ENCODE measurements at regions not wholly inside any gene's neighbourhood (a gene's known extent, or its start where the extent isn't known, plus 50 kb on each side); places are given as distances from the start of the nearest gene placed in this dataset.
"Not testable (repeated sequence)": the region's sequence is repeated elsewhere in the genome, so short reads cannot be mapped to it uniquely, and the experiment has no call there.

DNA sequence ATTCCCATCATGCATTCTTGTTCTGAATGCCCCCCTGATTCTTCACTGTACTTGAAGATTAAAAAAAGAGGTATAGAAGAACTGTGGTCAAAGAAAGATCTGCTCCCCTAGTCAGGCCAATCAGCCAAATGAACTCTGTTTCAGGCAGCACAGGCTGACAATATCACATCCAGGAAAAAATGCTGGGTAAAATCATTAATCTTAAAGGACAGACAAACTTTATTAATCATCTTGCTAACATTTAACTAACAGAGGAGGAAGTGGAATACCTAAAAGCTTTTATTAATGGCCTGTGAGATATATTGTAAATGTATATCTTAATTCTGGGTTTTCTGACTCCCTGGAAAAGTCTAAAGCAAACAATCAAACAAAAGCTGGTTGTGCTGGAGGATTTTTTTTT lies 660.5 kb upstream of the PRMT6 start:
- Histone ChIP-seq H3K36me3 (no peaks in the 10 kb centered on the region), H3K4me1 (no peaks in the 10 kb centered on the region), H3K27ac (no peak overlapping the region), H3K27me3 (no peaks in the 10 kb centered on the region), H3K9me3 (no peaks in the 10 kb centered on the region), H3K4me3 (no peak overlapping the region)
- in situ Hi-C loops (cut with MboI; ENCODE audit: low sequenced_read_pairs in 4 of 4) (no loop called here), intact Hi-C loops (cut with DNase I; ENCODE audit: low total_unique reads) (no loop called here)
- TF ChIP-seq, protein P1, sequence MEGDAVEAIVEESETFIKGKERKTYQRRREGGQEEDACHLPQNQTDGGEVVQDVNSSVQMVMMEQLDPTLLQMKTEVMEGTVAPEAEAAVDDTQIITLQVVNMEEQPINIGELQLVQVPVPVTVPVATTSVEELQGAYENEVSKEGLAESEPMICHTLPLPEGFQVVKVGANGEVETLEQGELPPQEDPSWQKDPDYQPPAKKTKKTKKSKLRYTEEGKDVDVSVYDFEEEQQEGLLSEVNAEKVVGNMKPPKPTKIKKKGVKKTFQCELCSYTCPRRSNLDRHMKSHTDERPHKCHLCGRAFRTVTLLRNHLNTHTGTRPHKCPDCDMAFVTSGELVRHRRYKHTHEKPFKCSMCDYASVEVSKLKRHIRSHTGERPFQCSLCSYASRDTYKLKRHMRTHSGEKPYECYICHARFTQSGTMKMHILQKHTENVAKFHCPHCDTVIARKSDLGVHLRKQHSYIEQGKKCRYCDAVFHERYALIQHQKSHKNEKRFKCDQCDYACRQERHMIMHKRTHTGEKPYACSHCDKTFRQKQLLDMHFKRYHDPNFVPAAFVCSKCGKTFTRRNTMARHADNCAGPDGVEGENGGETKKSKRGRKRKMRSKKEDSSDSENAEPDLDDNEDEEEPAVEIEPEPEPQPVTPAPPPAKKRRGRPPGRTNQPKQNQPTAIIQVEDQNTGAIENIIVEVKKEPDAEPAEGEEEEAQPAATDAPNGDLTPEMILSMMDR (IDR thresholded peaks at IDR 0.05 in 4 of 5, conservative IDR thresholded peaks at IDR 0.05 in 1 of 5): no peak
- TF ChIP-seq POLR2A (IDR thresholded peaks at IDR 0.05): no peak
- no peak for DNase-seq
- ATAC-seq: no peak

DNA sequence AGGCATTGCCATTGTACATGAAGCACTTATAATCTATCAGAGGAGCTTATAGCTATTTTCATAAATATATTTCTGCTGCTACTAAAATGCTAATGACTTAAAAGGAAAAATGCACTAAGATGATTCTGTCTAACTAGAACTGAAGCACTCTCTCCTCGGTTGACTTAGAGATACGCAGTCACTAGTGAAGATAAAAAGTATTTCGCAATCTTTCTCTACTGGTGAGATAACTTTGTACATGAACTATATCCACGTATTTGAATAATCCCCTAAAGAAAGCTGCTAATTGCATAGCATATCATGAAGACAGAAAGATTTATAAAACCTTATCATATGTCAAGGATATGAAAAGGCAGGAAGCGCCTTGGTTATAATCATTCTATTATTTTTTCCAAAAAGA lies 658.1 kb upstream of the PRMT6 start:
- H3K4me3 ChIP-seq: no peak overlapping the region
- no peak overlapping the region for H3K27ac ChIP-seq
- ATAC-seq (no peak), DNase-seq (no peak)
- no peaks in the 10 kb centered on the region for H3K4me1 ChIP-seq
- no peak for TF ChIP-seq POLR2A (IDR thresholded peaks at IDR 0.05)
- TF ChIP-seq, protein P1 (IDR thresholded peaks at IDR 0.05 in 4 of 5, conservative IDR thresholded peaks at IDR 0.05 in 1 of 5): no peak
- intact Hi-C loops (cut with DNase I; ENCODE audit: low total_unique reads): no loop called here
- H3K9me3 ChIP-seq: no peaks in the 10 kb centered on the region
- H3K36me3 ChIP-seq: no peaks in the 10 kb centered on the region
- in situ Hi-C loops (cut with MboI; ENCODE audit: low sequenced_read_pairs in 4 of 4): no loop called here
- no peaks in the 10 kb centered on the region for H3K27me3 ChIP-seq

DNA sequence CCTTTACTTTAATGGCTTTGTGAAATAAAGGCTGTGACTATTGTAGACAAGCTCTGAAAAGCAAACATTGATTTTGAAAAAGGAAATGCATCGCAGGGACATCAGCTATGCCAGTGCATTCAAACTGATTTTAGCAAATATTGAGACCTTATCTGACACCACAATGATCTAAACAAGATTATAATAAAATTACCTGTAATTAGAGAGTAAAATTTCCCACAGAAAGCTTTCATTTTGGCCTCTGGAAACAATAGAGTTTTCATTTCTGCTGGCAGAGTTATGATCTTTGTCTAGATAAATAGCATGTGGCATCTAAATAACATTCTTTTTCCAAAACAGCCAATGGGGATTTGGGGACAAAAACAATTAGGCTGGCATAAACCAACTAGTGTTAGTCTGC lies 650.4 kb upstream of the PRMT6 start:
- DNase-seq: no peak
- intact Hi-C loops (cut with DNase I; ENCODE audit: low total_unique reads) (no loop called here), in situ Hi-C loops (cut with MboI; ENCODE audit: low sequenced_read_pairs in 4 of 4) (no loop called here)
- no peak for ATAC-seq
- no peaks in the 10 kb centered on the region for H3K4me1 ChIP-seq
- H3K9me3 ChIP-seq: no peaks in the 10 kb centered on the region
- H3K36me3 ChIP-seq: no peaks in the 10 kb centered on the region
- no peak overlapping the region for H3K27ac ChIP-seq
- no peak for TF ChIP-seq POLR2A (IDR thresholded peaks at IDR 0.05)
- TF ChIP-seq, protein P1 (IDR thresholded peaks at IDR 0.05 in 4 of 5, conservative IDR thresholded peaks at IDR 0.05 in 1 of 5): no peak
- H3K27me3 ChIP-seq: no peaks in the 10 kb centered on the region
- no peak overlapping the region for H3K4me3 ChIP-seq

DNA sequence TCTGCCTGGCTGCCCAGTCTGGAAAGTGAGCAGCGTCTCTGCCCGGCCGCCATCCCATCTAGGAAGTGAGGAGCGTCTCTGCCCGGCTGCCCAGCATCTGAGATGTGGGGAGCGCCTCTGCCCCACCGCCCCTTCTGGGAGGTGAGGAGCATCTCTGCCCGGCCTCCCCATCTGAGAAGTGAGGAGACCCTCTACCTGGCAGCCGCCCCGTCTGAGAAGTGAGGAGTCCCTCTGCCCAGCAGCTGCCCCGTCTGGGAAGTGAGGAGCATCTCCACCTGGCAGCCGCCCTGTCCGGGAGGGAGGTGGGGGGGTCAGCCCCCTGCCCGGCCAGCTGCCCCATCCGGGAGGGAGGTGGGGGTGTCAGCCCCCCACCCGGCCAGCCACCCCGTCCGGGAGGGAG lies 644.2 kb upstream of the PRMT6 start:
- H3K27ac ChIP-seq; intact Hi-C loops (cut with DNase I; ENCODE audit: low total_unique reads); H3K4me3 ChIP-seq; H3K9me3 ChIP-seq; ATAC-seq; DNase-seq; H3K36me3 ChIP-seq; H3K4me1 ChIP-seq; in situ Hi-C loops (cut with MboI; ENCODE audit: low sequenced_read_pairs in 4 of 4); H3K27me3 ChIP-seq: not testable (repeated sequence)

DNA sequence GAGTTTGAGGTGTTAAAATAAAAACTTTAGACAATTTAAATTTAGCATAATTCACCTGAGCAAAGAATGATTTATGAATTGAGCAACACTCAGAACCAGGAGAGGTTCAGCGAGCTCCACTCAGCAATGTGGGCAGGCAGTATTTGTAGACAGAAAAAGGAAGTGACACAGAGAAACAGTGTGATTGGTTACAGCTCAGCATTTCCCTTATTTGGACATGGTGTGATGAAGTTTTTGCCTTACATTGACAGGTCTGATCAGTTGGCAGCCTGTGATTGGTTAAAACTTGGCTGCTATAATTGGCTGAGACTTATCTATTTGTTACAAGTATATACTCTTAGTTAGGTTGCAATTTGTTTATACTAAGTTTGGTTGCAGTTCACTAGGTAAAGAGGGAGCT lies 621.2 kb upstream of the PRMT6 start:
- no peak for TF ChIP-seq POLR2A (IDR thresholded peaks at IDR 0.05)
- TF ChIP-seq, protein P1 (IDR thresholded peaks at IDR 0.05 in 4 of 5, conservative IDR thresholded peaks at IDR 0.05 in 1 of 5): no peak
- no peak overlapping the region for H3K27ac ChIP-seq
- in situ Hi-C loops (cut with MboI; ENCODE audit: low sequenced_read_pairs in 4 of 4) (no loop called here), intact Hi-C loops (cut with DNase I; ENCODE audit: low total_unique reads) (no loop called here)
- no peaks in the 10 kb centered on the region for H3K9me3 ChIP-seq
- no peak for DNase-seq
- ATAC-seq: no peak
- H3K27me3 ChIP-seq: no peaks in the 10 kb centered on the region
- no peak overlapping the region for H3K4me3 ChIP-seq
- H3K36me3 ChIP-seq: no peaks in the 10 kb centered on the region
- H3K4me1 ChIP-seq: no peaks in the 10 kb centered on the region
